ENCODE measurements at regions not wholly inside any gene's neighbourhood (a gene's known extent, or its start where the extent isn't known, plus 50 kb on each side); places are given as distances from the start of the nearest gene placed in this dataset.

GRCh38 chrX:145673841-145674240, 143.8 kb upstream of the SLITRK2 start:
- Histone ChIP-seq H3K79me1 (ENCODE audit: insufficient read depth, low read depth, low read length, poor library complexity, severe bottlenecking) (no peaks in the 10 kb centered on the region), H3K4me2 (ENCODE audit: insufficient read depth, insufficient read length, low read length) (no peak overlapping the region), H3K56ac (ENCODE audit: insufficient read length, low read depth, low read length) (no peak overlapping the region), H3K79me2 (ENCODE audit: insufficient read depth, low read length) (no peaks in the 10 kb centered on the region), H3K23me2 (ENCODE audit: insufficient read length, low read depth, low read length, poor library complexity, severe bottlenecking) (no peaks in the 10 kb centered on the region), H3K9me3 (ENCODE audit: control insufficient read depth, low read depth, low read length) (peaks cover 43% of the 10 kb centered on the region), H4K91ac (ENCODE audit: insufficient read length, low read depth, low read length) (no peak overlapping the region), H3K18ac (ENCODE audit: insufficient read length, low read depth, low read length) (no peak overlapping the region), H3K27ac (ENCODE audit: insufficient read length, low read depth, low read length) (no peak overlapping the region), H3K9ac (ENCODE audit: extremely low read depth, insufficient read length, low read length) (no peak overlapping the region), H3K27me3 (ENCODE audit: insufficient read depth, low read length) (no peaks in the 10 kb centered on the region), H4K20me1 (ENCODE audit: control insufficient read depth, insufficient read depth, insufficient read length) (no peaks in the 10 kb centered on the region), H3K23ac (ENCODE audit: insufficient read length, low read depth, low read length) (no peak overlapping the region), H4K8ac (replicated peaks; ENCODE audit: insufficient read length, low read depth, low read length) (no peak overlapping the region), H4K5ac (ENCODE audit: insufficient read length, low read depth, low read length) (no peak overlapping the region), H2BK15ac (ENCODE audit: low read depth, low read length) (no peak overlapping the region), H2BK20ac (ENCODE audit: low read depth, low read length, poor library complexity, severe bottlenecking) (no peak overlapping the region), H2AFZ (ENCODE audit: low read length) (no peak overlapping the region), H2BK120ac (ENCODE audit: low read depth, low read length, poor library complexity, severe bottlenecking) (no peak overlapping the region), H2AK5ac (ENCODE audit: insufficient read length, low read length) (no peak overlapping the region), H2BK5ac (ENCODE audit: insufficient read length, low read length) (no peak overlapping the region), H2BK12ac (ENCODE audit: insufficient read length, low read depth, low read length) (no peak overlapping the region), H3T11ph (ENCODE audit: low read length) (no peak overlapping the region), H3K4me1 (ENCODE audit: insufficient read depth, low read length) (no peaks in the 10 kb centered on the region), H3K14ac (ENCODE audit: insufficient read depth, low read length) (no peak overlapping the region), H3K4ac (ENCODE audit: low read depth, low read length) (no peak overlapping the region)
- no CpG with 5 or more reads among the region's 4 CpGs for WGBS (ENCODE audit: extremely low coverage, insufficient read length, low lambda C conversion rate)
- peaks cover 0 to 8% (median 0%) of the 10 kb centered on the region in 3 experiments; a peak in 3 of 7 replicates for H3K36me3 Mint-ChIP-seq (ENCODE audit: insufficient read depth in 1 of 3, low read depth in 3 of 3)
- peaks cover 2% of the 10 kb centered on the region; the same call in 1 of the 2 replicates for H3K27me3 Mint-ChIP-seq (ENCODE audit: low read depth)
- no peak for DNase-seq
- no peak overlapping the region for H3K4me3 Mint-ChIP-seq
- no peaks in the 10 kb centered on the region for H3K4me1 Mint-ChIP-seq
- H3K9me3 Mint-ChIP-seq = peaks cover 57 to 73% of the 10 kb centered on the region in 2 experiments
- no peak overlapping the region for H3K27ac Mint-ChIP-seq
- TF ChIP-seq CTCF (conservative IDR thresholded peaks at IDR 0.05) = no peak
